ENCODE measurements at regions not wholly inside any gene's neighbourhood (a gene's known extent, or its start where the extent isn't known, plus 50 kb on each side); places are given as distances from the start of the nearest gene placed in this dataset.
A peak's percentile ranks its signal among the peaks of the same experiment; 100 is the strongest.

DNA sequence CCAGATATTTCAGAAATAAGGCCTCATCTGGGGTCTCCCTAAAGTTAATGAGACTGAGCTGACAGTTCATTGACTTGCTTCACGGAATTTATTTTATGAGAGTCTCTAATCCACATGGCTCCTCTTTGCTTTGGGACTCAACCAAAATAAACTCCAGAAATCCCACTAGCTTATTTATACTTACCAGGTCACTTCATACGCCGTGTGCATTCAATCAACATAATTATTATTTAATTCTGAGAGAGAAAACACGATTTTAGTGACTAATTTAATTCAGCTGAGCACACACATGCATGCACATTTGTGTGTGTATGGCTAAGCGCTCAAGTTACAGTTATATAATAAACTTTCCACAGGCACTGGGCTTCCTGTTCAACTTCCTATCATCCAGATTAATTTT is 333.4 kb upstream of the CCDC196 start:
- no peak for DNase-seq

DNA sequence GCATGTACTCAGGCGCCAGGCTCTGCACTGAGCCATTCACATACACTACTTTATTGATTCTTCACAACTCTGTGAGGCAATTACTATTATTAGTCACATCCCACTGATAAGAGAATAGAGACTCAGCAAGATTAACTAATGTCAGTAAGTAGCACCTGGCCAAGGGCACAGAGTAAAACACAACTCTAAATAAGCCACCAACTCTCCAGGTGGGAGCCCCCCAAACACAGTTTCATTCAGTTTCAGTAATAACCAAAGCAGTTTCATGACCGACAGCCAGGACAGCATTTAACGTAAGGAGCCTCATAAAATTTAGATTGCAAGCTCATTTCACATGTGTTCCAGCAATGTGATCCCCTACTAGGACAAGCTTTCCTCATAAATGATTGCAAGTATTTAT is 323.1 kb upstream of the CCDC196 start:
- no peak for DNase-seq

DNA sequence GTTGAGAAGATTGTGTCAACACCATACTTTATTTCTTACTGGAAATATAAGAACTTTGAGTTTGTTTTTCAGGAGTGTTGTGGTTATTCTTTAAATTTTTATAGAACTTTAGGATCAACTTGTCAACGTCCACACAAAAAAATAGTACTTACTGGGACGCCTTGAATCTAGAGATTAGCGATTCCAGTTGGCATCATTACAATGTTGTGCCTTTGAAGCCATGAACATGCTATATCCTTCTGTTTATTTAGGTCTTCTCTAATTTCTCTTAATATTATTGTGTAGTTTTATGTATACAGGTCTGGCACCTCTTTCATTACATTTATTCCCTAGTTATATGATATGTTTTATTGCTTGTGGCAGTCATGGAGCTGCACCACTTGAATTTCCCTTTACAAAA is 320.8 kb upstream of the CCDC196 start:
- DNase-seq, result no peak

DNA sequence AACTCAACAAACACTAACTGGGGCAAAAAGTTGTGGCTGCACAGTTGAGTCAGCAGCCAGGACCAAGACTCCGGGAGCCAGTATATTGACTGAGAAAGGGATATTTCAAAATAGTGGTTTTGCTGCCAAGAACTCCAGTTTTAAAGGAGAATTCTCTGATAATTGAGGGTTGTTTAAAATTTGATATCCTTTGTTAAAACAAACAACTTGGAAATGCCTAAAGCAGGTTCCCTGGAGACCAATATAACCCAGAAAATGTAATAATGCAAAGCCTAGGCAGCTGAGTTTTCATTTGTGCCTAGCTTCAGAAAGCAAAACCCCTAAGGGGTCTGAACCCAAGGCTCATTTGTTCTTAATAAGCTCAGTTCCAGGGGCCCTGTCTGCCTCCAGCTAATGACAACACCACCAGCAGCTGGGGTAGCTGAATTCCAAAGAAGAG is 311.7 kb upstream of the CCDC196 start:
- no peak for DNase-seq

DNA sequence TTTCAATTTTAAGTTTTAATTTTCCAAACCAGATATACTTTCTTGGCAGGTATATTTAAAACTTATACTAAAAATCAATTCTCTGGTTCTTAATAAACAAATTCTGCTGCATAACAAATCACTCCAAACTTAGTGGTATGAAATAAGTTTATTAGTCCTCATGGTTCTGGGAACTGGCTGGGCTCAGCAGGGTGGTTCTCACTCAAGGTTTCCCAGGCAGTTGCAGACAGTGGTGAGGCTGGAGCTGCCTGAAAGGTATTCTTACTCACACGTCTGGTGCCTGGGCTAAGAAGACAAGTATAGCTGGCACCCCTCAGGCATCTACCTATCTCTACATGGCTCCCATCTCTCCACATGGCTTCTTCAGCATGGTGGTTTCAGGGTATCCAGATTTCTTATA is 308.2 kb upstream of the CCDC196 start:
- no peak for DNase-seq

DNA sequence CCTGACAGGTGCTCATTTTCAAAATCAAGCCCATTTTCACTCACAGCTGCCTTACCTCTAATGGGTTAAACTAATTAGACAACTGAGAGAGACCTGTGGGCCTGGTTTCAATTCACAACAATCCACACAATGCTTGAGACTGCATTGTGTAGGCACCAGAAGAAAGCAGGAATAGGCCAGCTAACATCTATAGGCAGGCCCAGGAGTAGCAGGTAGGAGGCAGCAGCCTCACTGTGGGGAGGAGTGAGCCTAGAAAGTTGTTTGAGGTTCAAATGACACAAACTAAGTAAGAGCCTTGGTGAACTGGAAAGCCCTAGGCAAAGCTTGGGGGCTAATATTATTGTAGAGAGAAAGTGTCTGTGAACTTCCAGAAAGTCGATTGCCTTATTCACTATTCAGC is 289.5 kb upstream of the CCDC196 start:
- no peak for DNase-seq

DNA sequence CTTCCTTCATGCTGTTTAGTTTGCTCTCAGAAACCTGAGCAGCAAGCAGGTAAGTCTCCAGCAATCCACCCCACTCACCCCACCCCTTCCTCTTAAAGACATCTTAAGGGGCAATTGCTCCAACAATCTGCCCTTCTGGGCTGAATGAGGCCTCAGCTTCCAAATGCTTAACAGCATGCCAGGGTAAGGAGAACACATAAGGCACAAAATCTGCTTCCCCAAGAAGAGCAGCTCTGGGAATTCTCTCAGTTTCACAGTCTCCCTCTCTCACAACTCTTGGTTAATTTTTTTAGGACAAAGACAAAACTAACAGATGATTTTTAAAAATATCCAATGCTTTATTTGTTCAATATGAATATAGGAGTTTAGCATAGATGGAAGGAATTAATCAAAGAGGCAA is 288.9 kb upstream of the CCDC196 start:
- no peak for DNase-seq

DNA sequence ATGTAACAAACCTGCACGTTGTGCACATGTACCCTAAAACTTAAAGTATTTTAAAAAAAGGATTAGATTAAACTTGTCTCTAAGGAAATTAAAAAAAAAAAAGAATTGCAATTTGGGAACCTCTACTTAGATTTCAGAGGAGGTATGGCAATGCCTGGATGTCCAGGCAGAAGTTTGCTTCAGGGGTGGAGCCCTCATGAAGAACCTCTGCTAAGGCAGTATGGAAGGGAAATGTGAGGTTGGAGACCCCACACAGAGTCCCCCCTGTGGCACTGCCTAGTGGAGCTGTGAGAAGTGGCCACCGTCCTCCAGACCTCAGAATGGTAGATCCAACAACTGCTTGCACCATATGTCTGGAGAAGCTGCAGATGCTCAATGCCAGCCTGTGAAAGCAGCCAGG is 279.6 kb upstream of the CCDC196 start:
- no peak for DNase-seq

DNA sequence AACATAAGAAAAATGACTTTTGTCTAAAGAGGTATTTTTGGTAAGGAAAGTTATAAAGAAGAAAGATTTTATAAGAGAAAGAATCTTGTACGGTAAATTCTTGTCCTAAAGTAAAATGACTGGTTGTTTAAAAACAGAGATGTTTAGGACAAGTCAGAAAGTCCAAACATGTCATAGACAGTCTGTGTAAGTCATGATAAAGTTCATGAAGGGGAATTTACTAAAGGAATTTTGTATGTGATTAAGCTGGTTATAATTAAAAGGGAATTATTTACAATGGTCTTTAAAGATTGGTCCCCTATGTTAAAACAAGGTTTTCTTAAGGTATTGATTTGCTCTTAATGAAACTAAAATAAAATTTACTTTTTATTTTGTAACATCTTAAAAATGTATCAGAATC is 269.4 kb upstream of the CCDC196 start:
- DNase-seq, result no peak

DNA sequence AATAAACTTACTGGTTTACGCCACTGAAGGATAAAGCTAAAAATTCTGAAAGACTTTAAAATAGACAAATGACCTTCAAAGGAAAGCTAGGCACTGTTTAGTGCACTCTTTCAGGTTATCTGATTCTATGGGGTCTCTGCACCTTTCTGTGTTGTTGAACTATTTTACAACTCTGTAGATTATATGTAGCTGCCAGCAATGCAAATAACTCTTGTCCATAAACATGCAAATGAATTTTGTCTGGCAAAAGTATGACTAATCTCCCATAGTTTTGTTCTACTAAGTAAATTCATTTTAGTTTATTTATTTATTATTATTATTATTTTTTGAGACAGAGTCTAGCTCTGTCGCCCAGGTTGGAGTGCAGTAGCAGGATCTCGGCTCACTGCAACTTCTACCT is 266.3 kb upstream of the CCDC196 start:
- DNase-seq, result no peak

DNA sequence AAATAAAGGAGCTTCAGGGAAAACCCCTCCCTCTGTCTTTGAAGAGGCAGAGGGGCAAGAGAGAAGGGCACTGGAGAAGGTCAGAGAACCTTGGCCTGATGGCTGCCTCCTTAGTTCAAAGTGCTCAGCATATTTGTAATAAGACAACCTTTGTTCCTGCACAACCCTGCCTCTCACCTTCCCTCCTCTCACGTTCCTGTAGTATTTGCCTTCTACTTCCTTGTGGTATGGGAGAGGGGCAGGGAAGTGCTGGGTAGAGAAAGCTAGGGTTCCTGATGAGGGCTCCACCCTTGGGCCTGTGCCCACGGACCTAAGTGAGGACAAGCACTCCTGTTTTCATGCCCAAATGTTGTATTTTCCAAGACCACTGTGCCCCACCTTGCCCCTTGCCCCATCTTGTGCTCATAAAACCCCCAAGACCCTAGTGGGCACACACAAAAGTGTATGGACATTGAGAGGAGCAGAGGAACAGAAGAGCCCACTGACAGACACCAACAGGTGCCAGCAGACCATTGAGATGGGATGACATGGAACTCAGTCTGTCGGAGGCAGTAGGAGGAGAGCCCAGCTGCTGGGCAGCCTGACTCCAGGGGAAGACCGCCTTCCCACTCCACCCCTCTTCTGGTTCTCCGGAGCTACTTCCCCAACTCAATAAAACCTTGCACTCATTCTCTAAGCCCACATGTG is 261.5 kb upstream of the CCDC196 start:
- no peak for DNase-seq

DNA sequence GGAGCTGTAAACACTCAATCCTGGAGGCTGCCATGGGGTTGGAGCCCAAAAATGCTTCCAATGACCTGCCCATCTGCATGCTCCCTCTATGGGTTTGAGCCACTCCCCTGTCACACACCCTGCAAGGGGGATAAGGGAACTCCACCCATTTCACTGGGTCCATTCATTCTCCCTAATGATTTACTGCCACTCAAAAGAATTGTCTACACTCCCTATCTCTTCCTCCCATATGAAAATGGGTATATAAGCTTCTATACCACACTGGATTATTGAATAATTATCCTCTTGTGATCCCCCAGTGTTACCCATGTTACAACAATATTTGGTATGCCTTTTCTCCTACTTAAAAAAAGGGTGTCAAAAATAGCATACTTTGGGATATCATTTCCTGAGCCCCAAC is 260.8 kb upstream of the CCDC196 start:
- DNase-seq, result no peak

DNA sequence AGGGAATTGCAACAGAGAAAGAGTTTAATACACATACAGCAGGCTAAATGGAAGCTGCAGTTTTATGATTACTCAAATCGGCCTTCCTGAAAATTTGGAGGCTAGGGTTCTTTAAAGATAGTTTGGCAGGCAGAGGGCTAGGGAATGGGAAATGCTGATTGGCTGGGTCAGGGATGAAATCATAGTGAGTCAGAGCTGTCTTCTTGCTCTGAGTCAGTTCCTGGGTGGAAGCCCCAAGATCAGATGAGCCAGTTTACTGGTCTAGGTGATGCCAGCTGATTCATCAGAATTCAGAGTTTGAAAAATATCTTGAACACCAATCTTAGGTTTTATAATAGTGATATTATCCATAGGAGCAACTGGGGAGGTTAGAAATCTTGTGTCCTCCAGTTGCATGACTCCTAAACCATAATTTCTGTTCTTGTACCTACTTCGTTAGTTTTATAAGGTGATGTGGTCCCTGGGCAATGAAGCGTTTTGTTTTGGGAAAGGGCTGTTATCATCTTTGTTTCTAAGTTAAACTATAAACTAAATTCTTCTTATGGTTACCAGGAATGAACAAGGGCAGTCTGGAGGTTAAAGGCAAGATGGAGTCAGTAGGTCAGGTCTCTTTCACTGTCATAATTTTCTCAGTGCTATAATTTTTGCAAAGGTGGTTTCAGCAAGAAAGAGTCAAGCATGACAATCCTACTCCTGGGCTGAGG is 257.8 kb upstream of the CCDC196 start:
- no peak for DNase-seq

DNA sequence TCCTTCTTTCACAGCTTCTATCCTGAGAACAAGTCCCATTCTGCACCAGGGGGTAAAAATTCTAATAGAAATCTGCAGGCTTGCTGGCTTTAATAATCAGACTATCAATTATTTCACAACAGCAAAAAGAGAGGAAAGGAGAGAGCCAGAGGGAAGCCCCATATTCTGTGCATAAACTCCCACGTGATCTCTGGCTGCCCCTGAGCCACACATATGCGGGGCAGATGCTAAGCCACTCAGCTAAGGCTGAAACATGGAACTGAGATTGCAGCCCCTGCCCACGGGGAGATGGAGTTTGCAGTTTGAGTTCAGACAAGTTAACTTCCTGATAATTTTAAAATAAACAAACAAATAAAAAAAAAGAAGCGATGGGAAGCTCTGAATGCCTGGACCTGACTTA is 254.4 kb upstream of the CCDC196 start:
- DNase-seq, result no peak

DNA sequence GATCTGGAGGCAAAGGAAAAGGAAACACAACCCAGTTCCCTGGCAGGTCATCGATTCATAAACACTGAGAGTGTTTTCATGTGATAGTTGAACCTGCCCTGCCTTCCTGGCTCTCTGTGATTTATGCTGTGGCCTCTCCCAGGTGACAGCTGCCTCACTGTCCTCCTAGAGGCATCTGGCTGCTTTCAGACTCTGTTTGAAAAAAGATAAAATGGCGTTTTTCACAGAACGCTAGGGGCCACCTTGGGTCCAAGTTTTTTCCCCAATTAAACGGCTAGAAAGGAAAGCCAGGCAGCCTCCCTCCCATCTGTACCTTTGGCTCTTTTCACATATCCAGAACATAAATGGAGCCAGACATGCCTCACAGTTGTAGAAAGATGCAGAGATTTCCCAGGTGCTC is 252.6 kb upstream of the CCDC196 start:
- DNase-seq, result no peak

DNA sequence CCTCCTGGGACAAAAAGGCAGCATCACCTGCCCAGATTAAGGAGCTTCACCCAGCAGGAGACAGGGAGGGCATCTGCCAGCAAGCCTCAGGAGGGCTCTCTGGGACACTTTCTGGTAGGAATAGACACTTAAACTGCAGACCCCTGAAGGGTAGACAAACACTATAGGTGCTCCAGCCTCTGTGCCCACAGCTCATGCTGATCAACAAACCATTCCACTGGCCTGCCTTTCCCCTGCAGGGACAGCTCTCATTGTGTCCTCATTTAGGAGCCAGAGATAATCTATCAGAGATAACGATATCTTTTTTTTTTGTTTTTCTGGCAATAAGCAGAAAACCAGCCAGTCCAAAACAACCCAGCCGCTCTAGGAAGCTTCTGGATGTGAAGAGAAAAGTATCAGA is 251.8 kb upstream of the CCDC196 start:
- no peak for DNase-seq

DNA sequence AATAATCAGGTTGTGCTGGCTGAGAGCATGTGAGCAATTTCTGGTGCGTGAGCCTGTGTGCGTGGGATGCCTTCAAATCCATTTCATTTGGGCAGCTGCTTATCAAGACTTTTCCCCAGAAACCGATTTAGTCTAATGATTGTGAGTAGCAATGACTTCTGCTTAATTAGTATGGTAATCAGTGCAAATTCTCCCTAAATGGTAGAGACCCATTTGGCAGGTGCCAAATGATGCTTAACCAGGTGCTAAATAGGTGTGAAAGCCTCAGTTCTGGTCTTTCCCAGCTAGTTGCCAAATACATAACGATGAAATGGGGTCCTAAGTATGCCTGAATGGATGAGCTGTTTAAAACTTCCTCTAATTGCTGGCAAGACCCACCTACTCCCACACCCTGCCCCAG is 248.4 kb upstream of the CCDC196 start:
- DNase-seq, result no peak

DNA sequence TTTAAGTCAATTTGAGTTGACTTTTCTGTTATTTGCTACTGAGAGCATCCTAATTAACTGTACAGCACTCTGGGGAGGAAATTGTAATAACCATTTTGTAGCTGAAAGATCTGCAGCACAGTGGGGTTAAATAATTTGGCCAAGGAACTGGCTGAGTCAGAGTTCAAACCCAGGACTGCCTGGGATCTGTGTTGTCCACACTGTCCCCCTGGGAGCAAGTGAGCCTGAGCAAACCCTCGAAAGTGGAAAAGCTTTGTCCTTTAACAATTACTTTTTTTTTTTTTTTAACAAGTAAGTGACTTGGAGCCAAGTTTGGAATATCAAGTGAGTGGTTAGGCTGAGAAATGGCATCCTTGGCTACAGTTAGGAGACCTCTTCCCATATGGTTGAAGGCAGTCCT is 247.2 kb upstream of the CCDC196 start:
- no peak for DNase-seq

DNA sequence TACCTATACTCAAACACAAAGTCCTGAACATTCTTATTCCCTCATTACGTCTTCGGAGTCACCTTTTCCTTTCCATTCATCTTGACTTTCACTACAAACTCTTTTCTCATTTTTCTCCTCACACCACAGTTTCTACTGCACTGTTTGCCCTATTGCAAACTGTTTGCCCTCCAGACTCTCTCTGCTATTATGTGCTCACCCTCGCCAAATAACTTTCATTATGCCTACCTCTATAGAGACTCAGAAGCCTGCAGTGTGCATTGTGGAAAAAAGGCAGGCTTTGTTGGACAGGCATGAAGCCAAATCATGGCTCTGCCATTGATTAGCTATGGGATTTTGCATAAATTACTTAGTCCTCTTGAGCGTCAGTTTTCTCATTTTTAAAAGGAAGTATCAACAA is 246.6 kb upstream of the CCDC196 start:
- no peak for DNase-seq

DNA sequence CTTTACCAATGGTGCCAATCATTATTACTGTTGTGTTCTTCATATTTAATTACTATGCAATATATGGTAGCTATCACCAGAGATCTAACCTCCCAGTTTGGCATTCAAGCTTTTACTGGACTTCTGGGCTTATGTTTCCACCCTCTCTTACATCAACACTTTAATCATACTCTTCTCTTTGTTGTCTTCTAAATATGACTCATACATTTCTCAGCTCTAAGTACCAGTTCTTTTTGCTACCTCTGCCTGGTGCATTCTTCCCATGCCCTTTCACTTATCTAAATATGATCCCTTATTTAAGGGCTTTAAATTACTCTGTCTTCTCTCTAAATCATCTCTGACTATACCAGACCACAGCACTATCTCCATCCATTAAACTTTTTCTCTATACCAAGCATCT is 246.1 kb upstream of the CCDC196 start:
- no peak for DNase-seq

DNA sequence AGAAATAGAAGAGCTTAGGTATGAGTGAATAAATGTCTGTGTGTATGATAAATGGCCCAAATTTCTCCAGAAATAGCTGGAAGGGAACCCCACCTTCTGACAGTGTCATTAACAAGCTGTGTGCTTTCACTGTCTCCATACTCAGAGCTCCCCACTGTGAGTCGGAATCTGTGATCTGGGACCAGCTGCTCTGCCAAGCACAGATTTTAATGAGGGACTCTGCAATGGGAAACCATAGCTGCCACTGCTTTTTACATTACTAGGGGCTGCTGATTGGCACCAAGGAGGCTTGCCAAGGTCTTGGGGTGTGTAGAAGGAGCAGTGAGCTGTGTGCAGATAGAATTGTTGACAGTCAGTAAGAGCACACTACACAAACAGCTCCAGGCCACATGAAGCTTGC is 244.2 kb upstream of the CCDC196 start:
- peak in 25 of 56 donors; percentile 2 to 58 (median 17) for DNase-seq

DNA sequence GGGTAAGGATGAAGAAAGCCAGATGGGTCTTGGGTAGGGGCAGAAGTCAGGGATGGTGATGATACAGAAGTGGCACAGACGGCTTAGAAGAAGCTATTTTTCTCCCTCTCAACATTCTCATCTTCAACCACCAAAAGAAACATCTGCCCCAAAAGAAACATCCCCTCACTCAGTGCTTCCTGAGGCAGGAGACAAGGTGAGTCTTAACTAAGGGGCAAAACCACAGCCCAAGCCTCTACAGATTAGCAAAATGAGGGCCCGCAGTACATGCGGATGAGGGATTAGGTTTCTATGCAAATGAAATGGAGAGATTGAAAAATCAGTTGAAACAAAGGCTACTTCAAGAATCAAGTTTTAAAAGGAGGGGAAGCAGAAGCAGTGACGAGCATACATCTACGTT is 241.3 kb upstream of the CCDC196 start:
- no peak for DNase-seq

DNA sequence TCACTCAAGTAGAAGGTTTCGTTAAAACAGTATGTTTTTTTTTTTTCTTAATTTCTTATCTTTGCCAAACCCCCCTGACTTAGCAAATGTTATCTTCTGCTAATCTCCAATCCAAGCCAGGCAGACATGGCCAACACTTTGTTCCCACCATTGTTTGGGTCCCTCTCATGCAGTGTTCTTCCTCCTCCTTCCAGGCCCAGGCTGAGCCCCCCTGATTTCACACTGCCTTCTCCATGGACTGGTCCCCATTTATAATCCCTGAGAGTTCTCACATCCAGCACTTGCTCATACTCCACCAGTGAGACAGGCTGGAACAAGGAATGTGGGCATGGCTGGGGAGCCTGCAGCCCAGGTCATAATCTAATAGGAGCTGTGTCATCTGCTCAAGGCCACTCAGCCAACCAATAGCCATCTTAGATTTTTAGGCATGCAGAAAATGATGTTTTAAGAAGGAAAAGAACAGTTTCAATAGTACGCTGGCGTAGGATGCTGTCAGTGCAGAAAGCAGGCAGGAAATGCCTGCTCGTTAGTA is 238.4 kb upstream of the CCDC196 start:
- peak in 2 of 56 donors; percentile 2 to 11 for DNase-seq

Measured in amygdala (tissue), 56 donors.